ENCODE measurements at regions not wholly inside any gene's neighbourhood (a gene's known extent, or its start where the extent isn't known, plus 50 kb on each side); places are given as distances from the start of the nearest gene placed in this dataset.
"Not testable (repeated sequence)": the region's sequence is repeated elsewhere in the genome, so short reads cannot be mapped to it uniquely, and the experiment has no call there.

- DNase-seq (ENCODE audit: low spot score), result not testable (repeated sequence)
Observed at GRCh38 chr3:177394231-177395024, 197.1 kb upstream of the TBL1XR1 start.

DNA sequence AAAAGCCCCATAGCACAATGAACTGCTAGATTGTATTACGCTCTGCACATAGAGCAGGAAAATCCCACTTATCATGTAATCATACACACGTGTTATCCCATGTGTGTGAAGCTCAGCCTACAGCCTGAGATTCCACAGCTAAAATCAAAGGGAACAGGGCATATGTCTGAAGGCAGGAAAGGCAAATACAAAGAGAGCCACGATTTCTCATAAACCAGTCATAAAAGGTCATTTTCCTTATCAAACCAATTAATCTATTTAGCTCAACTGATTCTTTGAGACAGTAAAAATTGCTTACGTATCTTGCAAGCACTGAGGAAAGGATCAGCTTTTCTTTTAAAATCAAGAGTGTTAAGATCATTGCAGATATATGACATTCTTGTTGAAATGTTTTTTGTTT lies 199.5 kb upstream of the TBL1XR1 start:
- no peak for DNase-seq (ENCODE audit: low spot score)

DNA sequence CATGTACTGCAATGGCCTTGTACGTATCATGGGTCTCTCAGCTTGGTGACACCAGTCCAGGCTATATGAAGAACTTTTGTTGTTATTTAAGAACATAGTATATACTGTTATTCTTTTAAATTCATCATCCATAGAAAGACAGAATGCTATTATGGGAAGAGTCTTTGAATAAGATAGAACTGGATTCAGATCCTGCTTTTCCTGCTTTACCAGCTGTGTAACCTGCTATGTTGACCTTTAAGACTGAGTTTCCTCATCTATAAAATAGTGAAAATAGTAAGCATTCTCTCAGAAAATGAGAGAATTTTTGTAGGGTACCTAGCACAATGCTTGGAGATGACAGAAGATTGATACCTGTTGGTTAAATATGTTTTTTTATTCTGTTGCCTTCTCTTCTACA lies 204.1 kb upstream of the TBL1XR1 start:
- no peak for DNase-seq (ENCODE audit: low spot score)

DNA sequence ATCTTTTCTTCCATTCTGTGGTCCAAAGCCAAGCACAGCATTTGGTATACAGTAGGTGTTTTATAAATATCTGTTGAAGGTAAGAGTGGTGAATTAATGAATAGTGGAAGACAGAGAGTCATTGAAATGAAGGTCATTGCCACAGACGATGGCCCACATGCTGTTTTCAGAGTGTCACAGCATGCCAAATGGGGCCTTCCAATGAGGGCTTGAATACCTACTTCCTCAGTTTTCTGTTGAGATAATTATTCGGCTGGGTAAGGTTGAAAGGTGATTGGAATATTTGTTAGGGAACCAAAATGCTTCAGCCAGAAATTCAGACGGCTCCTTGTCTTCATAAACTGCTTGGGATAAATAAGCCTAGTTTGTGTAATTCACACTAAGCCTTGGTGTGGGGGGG lies 205.3 kb upstream of the TBL1XR1 start:
- no peak for DNase-seq (ENCODE audit: low spot score)

DNA sequence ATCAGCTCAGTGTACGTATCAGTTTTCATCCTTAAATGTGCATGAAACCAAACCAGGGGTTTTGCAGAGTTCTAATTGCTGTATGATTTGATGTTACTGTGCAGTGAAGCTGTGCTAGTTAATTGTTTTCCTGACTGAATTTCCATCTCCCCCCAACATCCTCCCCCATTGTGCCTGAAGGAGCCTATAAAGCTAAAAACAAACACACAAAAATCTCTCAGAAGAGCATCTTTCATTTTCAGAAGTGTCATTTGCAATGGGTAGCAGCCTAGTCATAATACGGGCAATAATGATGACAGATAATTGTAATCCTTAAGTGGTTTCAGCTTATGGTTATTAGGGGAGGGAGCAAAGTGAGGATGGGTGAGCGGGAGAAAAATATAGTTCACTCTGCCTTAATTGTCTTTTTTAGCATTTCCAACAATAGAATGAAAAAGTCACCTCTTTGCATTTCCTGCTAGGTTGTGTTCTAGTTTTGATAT lies 207.9 kb upstream of the TBL1XR1 start:
- no peak for DNase-seq (ENCODE audit: low spot score)

GRCh38 chr3:177410730-177411129 lies 213.4 kb upstream of the TBL1XR1 start:
- no peak for DNase-seq (ENCODE audit: low spot score)

GRCh38 chr3:177411201-177411600 lies 213.9 kb upstream of the TBL1XR1 start:
- no peak for DNase-seq (ENCODE audit: low spot score)

DNA sequence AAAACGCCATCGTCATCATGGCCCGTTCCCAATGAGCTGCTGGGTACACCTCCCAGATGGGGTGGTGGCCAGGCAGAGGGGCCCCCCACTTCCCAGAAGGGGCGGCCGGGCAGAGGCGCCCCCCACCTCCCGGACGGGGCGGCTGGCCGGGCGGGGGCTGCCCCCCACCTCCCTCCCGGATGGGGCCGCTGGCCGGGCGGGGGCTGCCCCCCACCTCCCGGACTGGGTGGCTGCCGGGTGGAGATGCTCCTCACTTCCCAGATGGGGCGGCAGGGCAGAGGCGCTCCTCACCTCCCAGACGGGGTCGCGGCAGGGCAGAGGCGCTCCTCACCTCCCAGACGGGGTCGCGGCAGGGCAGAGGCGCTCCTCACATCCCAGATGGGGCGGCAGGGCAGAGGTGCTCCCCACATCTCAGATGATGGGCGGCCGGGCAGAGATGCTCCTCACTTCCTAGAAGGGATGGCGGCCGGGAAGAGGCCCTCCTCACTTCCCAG lies 215.4 kb upstream of the TBL1XR1 start:
- not testable (repeated sequence) for DNase-seq (ENCODE audit: low spot score)

DNA sequence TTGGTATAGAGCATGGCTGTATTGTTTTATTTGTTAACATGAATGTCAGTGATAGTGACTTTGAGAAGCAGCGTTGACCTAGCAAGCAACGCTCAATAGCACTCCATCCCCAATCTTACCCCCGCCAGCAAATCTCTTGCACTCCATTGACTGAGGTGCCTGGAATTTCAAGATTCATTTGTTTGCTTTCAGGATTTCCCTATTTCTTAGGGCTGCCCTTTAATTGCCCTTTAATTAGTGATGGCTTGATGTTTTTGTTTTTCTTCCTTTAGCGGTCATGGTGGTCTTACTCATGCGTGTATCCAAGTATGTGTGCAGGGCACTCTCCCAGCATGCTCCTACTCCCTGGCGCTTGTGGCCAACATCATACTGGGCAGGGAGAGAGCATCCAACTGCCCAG lies 216.8 kb upstream of the TBL1XR1 start:
- no peak for DNase-seq (ENCODE audit: low spot score)

DNA sequence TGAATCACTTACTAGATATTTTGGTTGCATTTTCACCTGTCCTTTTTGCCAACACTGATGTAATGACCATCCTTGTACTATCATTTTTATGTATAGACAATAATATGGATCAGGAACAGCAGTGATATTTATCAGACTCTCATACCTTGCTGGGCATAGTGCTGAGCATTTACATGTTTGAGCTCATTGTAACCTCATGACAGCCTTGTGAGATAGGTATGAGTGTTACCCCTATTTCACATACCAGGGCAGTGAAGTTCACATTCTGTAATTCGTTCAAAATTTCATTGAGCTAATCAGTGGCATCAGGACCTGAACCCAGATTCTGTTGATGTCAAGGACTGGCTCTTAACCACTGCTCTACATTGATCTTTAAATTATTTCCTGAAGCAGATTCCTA lies 221.5 kb upstream of the TBL1XR1 start:
- no peak for DNase-seq (ENCODE audit: low spot score)

GRCh38 chr3:177419904-177420601 lies 222.8 kb upstream of the TBL1XR1 start:
- DNase-seq (ENCODE audit: low spot score), result no peak

DNA sequence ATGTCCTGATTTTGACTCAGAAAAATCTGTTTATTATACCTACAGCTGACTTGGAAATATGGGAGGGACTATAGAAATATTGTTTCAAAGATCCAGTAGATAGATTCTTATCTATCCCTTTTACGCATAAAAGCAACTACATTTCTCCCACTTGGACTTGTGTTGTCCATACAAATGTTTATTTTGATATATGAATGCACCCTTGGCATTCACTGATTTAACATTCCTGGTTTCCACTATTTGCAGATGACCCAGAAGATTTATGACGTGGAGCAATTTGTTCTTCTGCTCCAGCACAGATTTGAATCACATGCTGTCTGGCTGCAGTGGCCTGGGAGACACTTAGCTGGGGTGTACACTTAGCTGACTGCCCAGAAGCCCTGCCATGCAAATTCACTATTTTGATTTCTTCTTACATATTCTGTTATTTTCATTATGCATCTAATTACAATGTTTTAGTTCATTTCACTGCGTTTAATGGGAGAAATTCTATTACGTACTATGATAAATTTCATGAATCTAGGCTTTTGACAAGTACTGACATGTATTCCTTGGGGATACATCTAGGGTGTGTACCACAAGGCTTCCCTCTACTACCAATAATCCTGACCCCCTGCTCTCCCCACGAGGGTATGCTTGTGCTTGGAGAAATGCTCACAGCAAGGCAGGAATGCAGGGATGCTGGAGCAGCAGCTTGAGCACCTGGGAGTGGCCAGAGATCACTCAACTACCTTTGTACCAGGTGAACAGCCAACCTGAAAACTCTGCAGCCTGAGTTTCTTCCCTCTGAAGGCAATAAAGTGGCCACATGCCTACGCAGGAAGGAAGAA lies 223.6 kb upstream of the TBL1XR1 start:
- DNase-seq (ENCODE audit: low spot score), result no peak

DNA sequence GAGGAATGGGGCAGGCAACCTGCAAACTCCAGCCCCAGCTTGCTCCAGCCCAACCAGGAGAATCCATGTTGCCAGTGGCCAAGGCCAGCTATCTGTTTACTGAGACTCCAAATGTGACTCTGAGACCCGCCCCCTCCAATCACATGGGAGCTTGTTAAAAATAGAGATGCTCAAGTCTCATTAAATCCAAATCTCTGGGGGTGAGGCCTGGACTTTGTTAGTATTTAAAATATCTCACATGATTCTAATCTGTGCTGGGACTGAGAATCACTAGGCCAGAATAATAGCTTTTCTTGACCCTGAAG lies 224.2 kb upstream of the TBL1XR1 start:
- no peak for DNase-seq (ENCODE audit: low spot score)

- no peak for DNase-seq (ENCODE audit: low spot score)
Observed at GRCh38 chr3:177424521-177424920, 227.2 kb upstream of the TBL1XR1 start.

DNA sequence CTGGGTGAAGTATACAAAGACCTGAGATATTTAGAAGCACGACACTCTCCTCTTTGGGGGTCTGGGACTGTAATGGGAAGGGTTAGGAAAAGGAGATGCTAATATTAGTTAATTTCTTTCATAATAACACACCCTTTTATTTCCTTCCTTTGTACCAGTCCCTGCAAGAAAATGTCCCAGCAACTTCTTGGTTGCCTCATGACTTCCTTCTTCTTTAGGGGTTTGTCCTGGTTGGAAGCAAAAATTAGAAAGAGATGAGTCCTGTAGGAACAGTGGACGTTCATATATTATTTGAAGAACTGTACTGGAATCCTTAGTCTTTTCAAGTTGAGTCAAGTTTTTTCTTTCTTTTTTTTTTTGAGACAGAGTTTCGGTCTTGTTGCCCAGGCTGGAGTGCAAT lies 227.8 kb upstream of the TBL1XR1 start:
- no peak for DNase-seq (ENCODE audit: low spot score)

- DNase-seq (ENCODE audit: low spot score), result no peak
Observed at GRCh38 chr3:177426106-177426877, 229.0 kb upstream of the TBL1XR1 start.

DNA sequence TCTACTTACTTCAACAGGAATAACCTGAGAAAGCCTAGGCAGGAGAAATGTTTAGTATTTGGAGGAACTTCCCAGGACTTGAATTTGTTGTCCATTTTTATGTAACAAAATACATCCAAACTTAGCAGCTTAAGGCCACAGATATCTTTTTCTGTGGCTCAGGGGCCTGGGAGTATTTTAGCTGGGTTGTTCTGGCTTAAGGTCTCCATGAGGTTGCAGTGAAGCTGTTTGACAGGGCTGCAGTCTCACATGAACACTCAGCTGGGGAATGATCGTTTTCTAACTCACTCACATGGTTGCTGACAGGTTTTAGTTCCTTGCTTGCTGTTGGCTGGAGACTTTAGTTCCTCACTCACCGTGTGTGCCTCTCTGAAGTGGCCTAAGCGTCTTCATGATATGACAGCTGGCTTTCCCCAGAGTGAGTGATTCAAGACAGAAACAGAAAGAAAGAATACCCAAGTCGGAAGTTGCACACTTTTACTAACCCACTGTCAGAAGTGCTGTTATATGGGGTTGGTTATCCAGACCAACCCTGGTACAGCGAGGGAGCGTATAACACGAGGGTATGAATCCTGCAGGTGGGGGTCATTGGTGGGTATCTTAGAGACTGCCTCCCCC lies 229.7 kb upstream of the TBL1XR1 start:
- DNase-seq (ENCODE audit: low spot score), result no peak

- no peak for DNase-seq (ENCODE audit: low spot score)
Observed at GRCh38 chr3:177427540-177427939, 230.3 kb upstream of the TBL1XR1 start.

GRCh38 chr3:177429079-177429478 lies 231.8 kb upstream of the TBL1XR1 start:
- DNase-seq (ENCODE audit: low spot score), result no peak

DNA sequence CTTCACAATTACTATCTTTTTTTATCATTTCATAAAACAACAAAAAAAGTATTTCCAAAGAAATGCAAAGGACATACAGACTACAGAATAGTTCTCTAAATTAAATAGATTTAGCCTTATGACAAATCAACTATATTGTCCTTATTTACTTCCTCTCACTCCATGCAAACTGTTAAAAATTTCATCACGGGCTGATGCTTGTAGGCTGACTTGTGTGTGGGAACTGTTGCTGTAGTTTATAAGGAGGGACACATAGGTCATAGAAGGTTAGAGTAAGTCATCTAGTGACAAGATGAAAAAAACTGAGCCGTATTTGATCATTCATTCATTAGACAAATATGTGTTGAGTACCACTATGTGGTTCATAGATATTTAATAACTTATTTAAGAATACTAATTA lies 232.5 kb upstream of the TBL1XR1 start:
- no peak for DNase-seq (ENCODE audit: low spot score)

DNA sequence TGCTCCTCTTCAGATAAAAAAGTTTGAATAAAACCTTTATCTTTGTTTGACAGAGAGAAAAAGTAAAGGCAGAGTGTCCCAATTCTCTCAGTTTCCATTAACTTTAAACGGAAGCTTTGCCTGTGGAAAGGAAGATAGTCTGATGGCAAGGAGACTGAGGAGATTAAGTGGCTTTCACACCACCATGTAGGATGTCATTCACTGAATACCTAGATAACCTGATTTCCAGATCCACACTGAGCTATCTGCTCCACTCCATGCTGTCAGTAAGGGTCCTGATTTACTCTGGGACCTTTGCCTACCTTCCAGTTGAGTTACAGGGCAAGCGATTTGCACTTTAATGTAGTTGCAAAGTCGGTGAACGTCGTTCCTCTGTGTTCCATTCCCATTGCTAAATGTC lies 233.4 kb upstream of the TBL1XR1 start:
- no peak for DNase-seq (ENCODE audit: low spot score)

Data from iPS-NIHi11 (cell line).